Ascending aorta (tissue), 2 donors: ENCODE measurements at regions not wholly inside any gene's neighbourhood (a gene's known extent, or its start where the extent isn't known, plus 50 kb on each side); places are given as distances from the start of the nearest gene placed in this dataset.

Experiments used
- DNase-seq, 2 donors: peaks; one replicate each; pipeline ENCODE4 v3.0.0-alpha.2; 2019; ENCODE audit warnings: low spot score in 2 of 2
- H3K27ac ChIP-seq, 2 donors: fragments of 200-600 bp; sonication (generic); one replicate each; pipeline ENCODE4 v1.5.1; 2016 to 2017; ENCODE audit warnings: mild to moderate bottlenecking in 1 of 2
- H3K27me3 ChIP-seq: fragments of 200-600 bp; sonication (generic); one replicate; pipeline ENCODE4 v1.5.1; 2017
- H3K36me3 ChIP-seq, 2 donors: fragments of 200-600 bp; sonication (generic); one replicate each; pipeline ENCODE4 v1.5.1; 2016
- H3K4me1 ChIP-seq, 2 donors: fragments of 200-600 bp; sonication (generic); one replicate each; pipeline ENCODE4 v1.5.1; 2016 to 2017; ENCODE audit warnings: mild to moderate bottlenecking in 1 of 2
- H3K4me3 ChIP-seq, 2 donors: fragments of 200-600 bp; sonication (generic); one replicate each; pipeline ENCODE4 v1.5.1; 2016 to 2017; ENCODE audit warnings: mild to moderate bottlenecking in 1 of 2
- H3K9me3 ChIP-seq, 2 donors: fragments of 200-600 bp; sonication (generic); one replicate each; pipeline ENCODE4 v1.5.1; 2016
- CTCF ChIP-seq, 3 experiments: fragments of 200-600 bp in 2 of 3; fragments of 450-650 bp in 1 of 3; sonication (generic) in 2 of 3; IDR thresholded peaks; one replicate each; pipeline ENCODE4 v1.5.1; 2016 to 2019; ENCODE audit warnings: antibody characterized with exemption in 3 of 3, mild to moderate bottlenecking in 1 of 3, moderate library complexity in 1 of 3
- intact Hi-C: fragments of 100-400 bp; cut with DNase I; formaldehyde crosslinking; loops from one replicate; pipeline ENCODE4 v1.15.1; 2023

DNA sequence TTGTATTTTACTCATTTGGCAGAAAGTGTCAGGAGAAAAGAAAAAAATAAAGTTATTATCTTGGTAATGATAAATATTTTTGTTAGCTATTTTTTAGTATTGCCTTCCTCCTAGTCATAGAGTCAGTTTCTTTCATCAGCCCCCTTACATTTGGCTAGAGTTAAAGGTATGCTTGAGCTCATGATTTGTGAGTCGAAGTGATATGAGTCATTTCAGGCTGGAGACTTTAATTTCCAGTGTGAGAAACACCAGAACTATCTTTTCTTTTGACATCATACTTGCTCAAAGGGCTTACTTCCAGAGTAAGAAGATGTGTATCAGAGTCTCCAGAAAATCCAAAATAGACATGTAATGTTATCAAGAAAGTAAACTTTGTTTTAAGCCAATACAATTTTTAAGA is 746.7 kb upstream of the TYRP1 start:
- Histone ChIP-seq H3K36me3 (no peaks in the 10 kb centered on the region), H3K4me1 (no peaks in the 10 kb centered on the region), H3K27me3 (no peaks in the 10 kb centered on the region), H3K27ac (no peak overlapping the region), H3K4me3 (no peak overlapping the region), H3K9me3 (no peaks in the 10 kb centered on the region)
- no peak for DNase-seq
- intact Hi-C loops: no loop called here
- TF ChIP-seq CTCF (IDR thresholded peaks at IDR 0.05): no peak

DNA sequence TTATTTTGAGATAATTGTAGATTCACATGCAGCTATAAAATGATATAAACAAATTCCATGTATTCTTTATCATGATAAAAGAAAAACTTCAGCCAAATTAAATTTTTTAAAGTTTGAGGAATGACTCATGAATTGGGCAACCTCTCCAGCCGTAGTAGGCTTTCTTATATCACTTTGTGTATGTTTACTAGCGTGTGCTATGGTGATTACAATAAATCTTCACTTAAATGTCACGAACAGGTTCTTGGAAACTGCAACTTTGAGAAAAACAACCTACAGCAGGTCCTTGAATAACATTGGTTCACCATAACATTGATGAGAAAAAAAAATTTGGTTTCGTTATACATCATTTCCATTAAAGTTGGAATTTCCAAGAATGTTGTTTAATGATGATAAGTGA is 730.9 kb upstream of the TYRP1 start:
- Histone ChIP-seq H3K36me3 (no peaks in the 10 kb centered on the region), H3K4me3 (no peak overlapping the region), H3K27ac (no peak overlapping the region), H3K9me3 (no peaks in the 10 kb centered on the region), H3K27me3 (no peaks in the 10 kb centered on the region), H3K4me1 (no peaks in the 10 kb centered on the region)
- no peak for DNase-seq
- intact Hi-C loops: no loop called here
- TF ChIP-seq CTCF (IDR thresholded peaks at IDR 0.05): no peak

GRCh38 chr9:11966786-11967185 is 726.4 kb upstream of the TYRP1 start:
- Histone ChIP-seq H3K4me1 (no peaks in the 10 kb centered on the region), H3K9me3 (no peaks in the 10 kb centered on the region), H3K27me3 (no peaks in the 10 kb centered on the region), H3K4me3 (no peak overlapping the region), H3K27ac (no peak overlapping the region), H3K36me3 (no peaks in the 10 kb centered on the region)
- no peak for DNase-seq
- TF ChIP-seq CTCF (IDR thresholded peaks at IDR 0.05): no peak
- intact Hi-C loops: no loop called here

DNA sequence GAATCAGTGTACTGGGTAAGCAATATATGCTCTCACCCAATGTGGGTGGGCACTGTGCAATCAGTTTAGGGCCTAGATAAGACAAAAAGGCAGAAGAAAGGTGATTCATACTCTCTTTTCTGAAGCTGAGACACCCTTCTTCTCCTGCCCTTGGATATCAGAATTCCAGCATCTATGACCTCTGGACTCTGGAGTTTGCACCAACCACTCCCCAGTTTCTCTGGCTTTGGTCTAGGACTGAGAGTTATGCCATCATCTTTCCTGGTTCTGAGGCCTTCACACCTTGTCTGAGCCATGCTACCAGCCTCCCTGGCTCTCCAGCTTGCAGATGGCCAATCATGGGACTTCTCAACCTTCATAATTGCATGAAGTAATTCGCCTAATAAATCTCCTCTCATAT is 724.6 kb upstream of the TYRP1 start:
- no peak overlapping the region for H3K4me3 ChIP-seq
- no peak for DNase-seq
- H3K4me1 ChIP-seq: no peaks in the 10 kb centered on the region
- H3K36me3 ChIP-seq: no peaks in the 10 kb centered on the region
- H3K9me3 ChIP-seq: no peaks in the 10 kb centered on the region
- intact Hi-C loops: no loop called here
- no peaks in the 10 kb centered on the region for H3K27me3 ChIP-seq
- H3K27ac ChIP-seq: no peak overlapping the region
- no peak for TF ChIP-seq CTCF (IDR thresholded peaks at IDR 0.05)

- no peaks in the 10 kb centered on the region for H3K36me3 ChIP-seq
- no peak overlapping the region for H3K27ac ChIP-seq
- DNase-seq: no peak
- TF ChIP-seq CTCF (IDR thresholded peaks at IDR 0.05): no peak
- H3K4me1 ChIP-seq: no peaks in the 10 kb centered on the region
- intact Hi-C loops: no loop called here
- H3K4me3 ChIP-seq: no peak overlapping the region
- H3K9me3 ChIP-seq: no peaks in the 10 kb centered on the region
- no peaks in the 10 kb centered on the region for H3K27me3 ChIP-seq
These were observed 720.2 kb upstream of the TYRP1 start for GRCh38 chr9:11973011-11973410.

DNA sequence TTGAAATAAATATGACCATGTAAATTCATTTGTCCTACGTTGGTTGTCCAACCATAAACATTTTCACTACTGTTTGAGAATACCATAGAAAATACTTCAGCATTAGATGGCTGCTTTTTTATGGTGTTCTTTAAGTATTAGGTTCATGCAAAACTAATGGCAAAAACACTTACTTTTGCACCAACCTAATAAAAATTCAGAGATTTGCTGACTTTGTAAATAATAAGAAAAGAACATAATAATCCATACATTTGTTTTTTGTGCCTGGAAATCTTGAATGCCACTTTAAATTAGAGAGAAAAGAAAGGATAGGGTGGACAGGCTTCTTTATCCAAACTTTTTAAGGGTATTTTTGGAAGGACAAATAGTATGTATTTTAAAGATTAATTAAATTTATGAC is 719.7 kb upstream of the TYRP1 start:
- intact Hi-C loops: no loop called here
- TF ChIP-seq CTCF (IDR thresholded peaks at IDR 0.05): no peak
- no peaks in the 10 kb centered on the region for H3K36me3 ChIP-seq
- H3K4me1 ChIP-seq: no peaks in the 10 kb centered on the region
- H3K27ac ChIP-seq: no peak overlapping the region
- no peak overlapping the region for H3K4me3 ChIP-seq
- H3K9me3 ChIP-seq: no peaks in the 10 kb centered on the region
- no peaks in the 10 kb centered on the region for H3K27me3 ChIP-seq
- DNase-seq: no peak
